GM12892 (cell line): ENCODE measurements at regions not wholly inside any gene's neighbourhood (a gene's known extent, or its start where the extent isn't known, plus 50 kb on each side); places are given as distances from the start of the nearest gene placed in this dataset.

Source experiments
- POLR2A ChIP-seq: IDR thresholded peaks from 2 replicates; pipeline ENCODE4 v1.6.1; 2011; ENCODE audit warnings: low read depth, low read length, control low read depth
- POLR2AphosphoS5 ChIP-seq: IDR thresholded peaks from 2 replicates; pipeline ENCODE4 v1.6.1; 2011; ENCODE audit warnings: low read depth, low read length, control low read depth
- TAF1 ChIP-seq: IDR thresholded peaks from 2 replicates; pipeline ENCODE4 v1.6.1; 2011; ENCODE audit warnings: low read depth, mild to moderate bottlenecking, control low read depth, low read length, borderline replicate concordance

- no peak for TF ChIP-seq POLR2A
- TF ChIP-seq TAF1 = no peak
- no peak for TF ChIP-seq POLR2AphosphoS5
Observed at GRCh38 chr5:121706686-121707085, 145.0 kb upstream of the FTMT start.
